ENCODE measurements at regions not wholly inside any gene's neighbourhood (a gene's known extent, or its start where the extent isn't known, plus 50 kb on each side); places are given as distances from the start of the nearest gene placed in this dataset.

DNA sequence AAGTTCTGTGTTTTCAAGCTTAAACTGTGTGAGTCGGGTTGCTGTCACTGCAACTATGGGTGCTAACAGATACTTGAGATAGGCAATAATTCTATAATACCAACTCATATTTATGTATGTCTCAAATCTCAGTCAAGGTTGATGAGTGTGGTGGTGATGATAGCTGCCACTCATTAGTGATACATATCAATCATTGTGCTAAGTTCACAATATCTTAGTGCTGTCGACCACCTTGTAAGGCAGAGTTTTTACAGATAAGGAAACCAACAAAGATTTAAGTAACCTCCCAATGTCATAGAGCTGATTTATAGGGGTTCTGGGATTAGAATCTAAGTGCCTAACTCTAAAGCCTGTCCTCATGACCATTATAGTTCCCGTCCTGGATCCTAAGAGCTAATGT, 82.5 kb downstream of the ELAPOR2 start:
- TF ChIP-seq POLR2A (IDR thresholded peaks at IDR 0.05; ENCODE audit: low read length), result no peak
- TF ChIP-seq GATA1 (IDR thresholded peaks at IDR 0.05; ENCODE audit: low read depth, low read length), result no peak

Data from erythroblast (primary cell).